DND-41 (cell line): ENCODE measurements at regions not wholly inside any gene's neighbourhood (a gene's known extent, or its start where the extent isn't known, plus 50 kb on each side); places are given as distances from the start of the nearest gene placed in this dataset.
A peak's percentile ranks its signal among the peaks of the same experiment; 100 is the strongest.

Source experiments
- ATAC-seq: fragments of 200-7000 bp; cut with Tn5 transposase; 3 replicates; pipeline ENCODE4 v1.9.1; 2021; ENCODE audit warnings: low read depth; ENCODE audit not compliant: insufficient read depth
- DNase-seq: peaks from one replicate; pipeline ENCODE4 v3.0.0-alpha.2; 2020
- H2AFZ ChIP-seq: 2 replicates; pipeline ENCODE4 v1.6.0; 2012; ENCODE audit warnings: low read depth, low read length
- H3K27ac ChIP-seq: 2 replicates; pipeline ENCODE4 v1.5.1; 2012; ENCODE audit warnings: low read length, inconsistent platforms
- H3K27me3 ChIP-seq: fragments of 200-600 bp; sonication (generic); 2 replicates; pipeline ENCODE4 v1.6.0; 2012; ENCODE audit warnings: low read length, mild to moderate bottlenecking, inconsistent platforms; ENCODE audit not compliant: insufficient read depth, poor library complexity
- H3K36me3 ChIP-seq: 2 replicates; pipeline ENCODE4 v1.5.1; 2012; ENCODE audit warnings: low read length, inconsistent platforms; ENCODE audit not compliant: insufficient read depth
- H3K4me1 ChIP-seq: 2 replicates; pipeline ENCODE4 v1.5.1; 2012; ENCODE audit warnings: mild to moderate bottlenecking, low read length; ENCODE audit not compliant: insufficient read depth
- H3K4me2 ChIP-seq: 2 replicates; pipeline ENCODE4 v1.6.0; 2012; ENCODE audit warnings: mild to moderate bottlenecking, moderate library complexity, low read length, inconsistent platforms; ENCODE audit not compliant: insufficient read depth
- H3K4me3 ChIP-seq, 2 experiments: fragments of 200-600 bp in 1 of 2; shearing (Covaris generic) in 1 of 2; 2 replicates each; pipeline ENCODE4 v1.5.1; 2012 to 2016; ENCODE audit warnings: inconsistent platforms in 2 of 2, low read length in 2 of 2, mild to moderate bottlenecking in 2 of 2, low read depth in 1 of 2, moderate library complexity in 1 of 2
- H3K79me2 ChIP-seq: 2 replicates; pipeline ENCODE4 v1.6.0; 2012; ENCODE audit warnings: low read length, inconsistent platforms; ENCODE audit not compliant: insufficient read depth
- H3K9ac ChIP-seq: 2 replicates; pipeline ENCODE4 v1.6.0; 2012; ENCODE audit warnings: low read depth, mild to moderate bottlenecking, inconsistent platforms, low read length, moderate library complexity
- H3K9me3 ChIP-seq: 2 replicates; pipeline ENCODE4 v1.5.1; 2012; ENCODE audit warnings: low read length, moderate library complexity, mild to moderate bottlenecking, inconsistent platforms; ENCODE audit not compliant: insufficient read depth, severe bottlenecking
- H4K20me1 ChIP-seq: 2 replicates; pipeline ENCODE4 v1.6.0; 2012; ENCODE audit warnings: low read length; ENCODE audit not compliant: insufficient read depth
- CTCF ChIP-seq: IDR thresholded peaks from 2 replicates; pipeline ENCODE4 v1.5.1; 2012; ENCODE audit warnings: borderline replicate concordance, low read length, moderate library complexity, mild to moderate bottlenecking; ENCODE audit not compliant: poor library complexity, severe bottlenecking; ENCODE audit errors: extremely low read depth
- EZH2 ChIP-seq: IDR thresholded peaks from 3 replicates; pipeline ENCODE4 v1.6.1; 2012; ENCODE audit warnings: borderline replicate concordance, low read depth, mild to moderate bottlenecking, moderate library complexity, low read length, inconsistent platforms; ENCODE audit not compliant: severe bottlenecking

GRCh38 chr9:20152151-20152725 lies 363.4 kb upstream of the SLC24A2 start:
- no peak overlapping the region for H3K27ac ChIP-seq
- H3K36me3 ChIP-seq = no peaks in the 10 kb centered on the region
- no peak overlapping the region for H3K9ac ChIP-seq
- no peak overlapping the region for H3K4me3 ChIP-seq
- no peaks in the 10 kb centered on the region for H3K4me1 ChIP-seq
- TF ChIP-seq EZH2 (no peak), CTCF (no peak)
- no peak for DNase-seq
- no peaks in the 10 kb centered on the region for H3K27me3 ChIP-seq
- H3K79me2 ChIP-seq = no peaks in the 10 kb centered on the region
- ATAC-seq = no peak
- H3K4me2 ChIP-seq = no peak overlapping the region
- H3K9me3 ChIP-seq = no peaks in the 10 kb centered on the region
- no peaks in the 10 kb centered on the region for H4K20me1 ChIP-seq
- H2AFZ ChIP-seq = no peak overlapping the region

- H3K9ac ChIP-seq = no peak overlapping the region
- no peaks in the 10 kb centered on the region for H3K9me3 ChIP-seq
- no peaks in the 10 kb centered on the region for H3K36me3 ChIP-seq
- H3K27me3 ChIP-seq = no peaks in the 10 kb centered on the region
- H3K4me3 ChIP-seq = no peak overlapping the region
- no peak overlapping the region for H2AFZ ChIP-seq
- DNase-seq = no peak
- H3K79me2 ChIP-seq = no peaks in the 10 kb centered on the region
- H4K20me1 ChIP-seq = no peaks in the 10 kb centered on the region
- H3K27ac ChIP-seq = no peak overlapping the region
- no peak for TF ChIP-seq EZH2
- no peak for TF ChIP-seq CTCF
- ATAC-seq = no peak
- H3K4me2 ChIP-seq = no peak overlapping the region
- H3K4me1 ChIP-seq = no peaks in the 10 kb centered on the region
Measured at GRCh38 chr9:20148416-20148815, 359.6 kb upstream of the SLC24A2 start.

- H3K4me1 ChIP-seq = no peaks in the 10 kb centered on the region
- DNase-seq (no peak), ATAC-seq (no peak)
- no peaks in the 10 kb centered on the region for H3K27me3 ChIP-seq
- no peak overlapping the region for H3K27ac ChIP-seq
- no peak for TF ChIP-seq CTCF
- no peak for TF ChIP-seq EZH2
- H3K79me2 ChIP-seq = no peaks in the 10 kb centered on the region
- no peaks in the 10 kb centered on the region for H3K36me3 ChIP-seq
- H3K4me2 ChIP-seq = no peak overlapping the region
- H3K9me3 ChIP-seq = no peaks in the 10 kb centered on the region
- peak overlapping the region; percentile 42; the same call in 1 of the 2 replicates for H2AFZ ChIP-seq
- no peak overlapping the region for H3K9ac ChIP-seq
- H4K20me1 ChIP-seq = no peaks in the 10 kb centered on the region
- no peak overlapping the region for H3K4me3 ChIP-seq
Measured at GRCh38 chr9:20144197-20144596, 355.4 kb upstream of the SLC24A2 start.
